SK-N-SH (cell line): ENCODE measurements at regions not wholly inside any gene's neighbourhood (a gene's known extent, or its start where the extent isn't known, plus 50 kb on each side); places are given as distances from the start of the nearest gene placed in this dataset.

Source experiments
- CTCF ChIP-seq: fragments of 200-600 bp; sonication (generic); IDR thresholded peaks from 2 replicates; pipeline ENCODE4 v1.6.1; 2017; ENCODE audit warnings: antibody characterized with exemption, mild to moderate bottlenecking, moderate library complexity
- FOXJ3 ChIP-seq: sonication (generic); formaldehyde crosslinking; IDR thresholded peaks from 2 replicates; pipeline ENCODE4 v1.5.1; 2020; ENCODE audit warnings: mild to moderate bottlenecking, missing genetic modification reagents
- NRF1 ChIP-seq: IDR thresholded peaks from 2 replicates; pipeline ENCODE4 v1.6.1; 2012; ENCODE audit warnings: low read depth, mild to moderate bottlenecking, low read length
- SMC3 ChIP-seq: IDR thresholded peaks from 2 replicates; pipeline ENCODE4 v1.6.1; 2012; ENCODE audit warnings: low read depth, low read length, improper control_type of control experiment

- TF ChIP-seq CTCF (no peak), SMC3 (no peak), FOXJ3 (CRISPR knock-in tag) (no peak), NRF1 (no peak)
Measured at GRCh38 chr9:81202292-81202691, 487.1 kb downstream of the TLE1 start.
